ENCODE measurements at regions not wholly inside any gene's neighbourhood (a gene's known extent, or its start where the extent isn't known, plus 50 kb on each side); places are given as distances from the start of the nearest gene placed in this dataset.

DNA sequence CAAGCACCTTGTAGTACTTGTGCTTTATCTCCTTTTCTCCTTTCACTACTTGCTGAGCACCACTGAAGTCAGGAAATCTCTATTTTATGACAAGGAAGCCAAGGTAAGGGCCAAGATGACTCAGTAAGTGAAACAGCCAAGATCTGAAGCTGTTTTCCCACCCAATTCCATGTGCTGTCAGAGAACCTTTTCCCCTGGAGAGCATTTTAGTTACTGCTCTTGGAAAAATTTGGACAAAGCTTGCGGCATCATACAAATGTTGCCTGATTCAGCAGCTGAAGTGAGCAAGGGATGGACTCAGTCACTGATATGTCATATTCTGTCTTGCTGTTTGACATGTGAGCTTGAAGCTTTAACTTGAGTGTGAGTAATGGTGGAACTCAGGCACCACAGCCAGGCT lies 391.4 kb downstream of the RAB28 start:
- no peak overlapping the region for H3K4me3 ChIP-seq (ENCODE audit: insufficient read depth, low read depth, low read length)
- H3K14ac ChIP-seq (replicated peaks; ENCODE audit: low read depth, low read length): no peak overlapping the region
- in situ Hi-C loops (cut with MboI; ENCODE audit: low sequenced_read_pairs) (no loop called here), dilution Hi-C loops (cut with HindIII; ENCODE audit: low sequenced_read_pairs, unreplicated experiment) (no loop called here), intact Hi-C loops (cut with micrococcal nuclease) (no loop called here)
- no peak overlapping the region for H4K5ac ChIP-seq (ENCODE audit: low read depth, low read length)
- H2BK20ac ChIP-seq (ENCODE audit: low read depth, low read length): no peak overlapping the region
- no peaks in the 10 kb centered on the region for H4K20me1 ChIP-seq (ENCODE audit: insufficient read depth, low read length)
- H4K91ac ChIP-seq (ENCODE audit: insufficient read depth, low read depth, low read length): no peak overlapping the region
- no peak overlapping the region for H2AK5ac ChIP-seq (ENCODE audit: low read depth, low read length)
- POLR2A ChIA-PET (ENCODE audit: unreplicated experiment): no interaction called here
- no peak overlapping the region for H2BK15ac ChIP-seq (ENCODE audit: low read depth, low read length)
- H3K18ac ChIP-seq (ENCODE audit: low read depth, low read length): no peak overlapping the region
- WGBS, 2 experiments (ENCODE audit: extremely low coverage in 2 of 2, insufficient read length in 1 of 2): no CpG with 5 or more reads among the region's 1 CpG
- no TSS peak for BruUV-seq (replicated peaks)
- H2BK5ac ChIP-seq (ENCODE audit: low read depth, low read length, poor library complexity, severe bottlenecking): no peak overlapping the region
- no peaks in the 10 kb centered on the region for H3K36me3 ChIP-seq (ENCODE audit: control insufficient read depth, insufficient read depth, low read length)
- DNase-seq (no peak), ATAC-seq (ENCODE audit: low read depth) (no peak)
- no peak overlapping the region for H2AK9ac ChIP-seq (replicated peaks; ENCODE audit: low read depth, low read length, poor library complexity)
- no peaks in the 10 kb centered on the region for H3K79me1 ChIP-seq (ENCODE audit: low read depth in 1 of 2, low read length in 2 of 2)
- no peak overlapping the region for H2BK120ac ChIP-seq (ENCODE audit: low read depth, low read length)
- no peaks in the 10 kb centered on the region for H3K9me1 ChIP-seq (ENCODE audit: insufficient read depth, low read length)
- CTCF ChIA-PET: no interaction called here
- H3K4ac ChIP-seq (ENCODE audit: low read depth, low read length): no peak overlapping the region
- no peak overlapping the region for H4K8ac ChIP-seq (ENCODE audit: low read depth in 2 of 2, low read length in 2 of 2)
- no peak overlapping the region for H3K4me2 ChIP-seq (ENCODE audit: low read depth, low read length)
- H3K27ac ChIP-seq (ENCODE audit: insufficient read depth, low read length): no peak overlapping the region
- no peak overlapping the region for H3K9ac ChIP-seq (ENCODE audit: low read depth, low read length)
- H3K27me3 ChIP-seq (ENCODE audit: control insufficient read depth, insufficient read depth, low read length): no peaks in the 10 kb centered on the region
- H3K9me3 ChIP-seq (ENCODE audit: control insufficient read depth, insufficient read depth, low read length): peaks cover 15% of the 10 kb centered on the region
- TF ChIP-seq MAZ (IDR thresholded peaks at IDR 0.05; ENCODE audit: borderline replicate concordance, low read depth, low read length): no peak
- no peak overlapping the region for H3K23ac ChIP-seq (ENCODE audit: low read depth, low read length)
- no peak overlapping the region for H2AFZ ChIP-seq (replicated peaks; ENCODE audit: low read length, poor library complexity)
- H3K56ac ChIP-seq (ENCODE audit: extremely low read depth, insufficient read depth, low read length): no peak overlapping the region
- H3K4me1 ChIP-seq (ENCODE audit: control insufficient read depth, insufficient read depth, low read length): no peaks in the 10 kb centered on the region
